ENCODE measurements at regions not wholly inside any gene's neighbourhood (a gene's known extent, or its start where the extent isn't known, plus 50 kb on each side); places are given as distances from the start of the nearest gene placed in this dataset.

DNA sequence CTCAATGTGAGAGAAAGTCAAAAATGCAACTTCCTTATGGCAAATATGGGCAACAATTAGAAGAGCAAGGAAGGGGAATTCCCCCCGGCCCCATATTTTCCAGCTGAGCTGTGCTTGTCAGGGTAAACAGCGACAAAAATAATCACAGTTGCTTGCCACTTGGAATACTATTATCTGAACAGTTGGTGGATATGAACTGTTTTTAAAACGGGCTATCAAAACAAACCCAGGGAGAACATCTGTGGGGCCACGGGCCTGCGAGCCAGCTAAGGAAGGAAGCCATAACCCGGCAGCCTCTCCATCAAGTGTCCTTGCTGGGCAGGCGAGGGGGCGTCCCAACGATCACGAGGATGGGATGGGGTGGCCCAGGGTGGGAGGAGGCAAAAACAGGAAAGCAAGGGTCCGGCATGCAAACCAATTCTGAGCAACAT lies 228.4 kb downstream of the ARHGAP12 start:
- TF ChIP-seq CTCF (IDR thresholded peaks at IDR 0.05) (no peak), EP300 (IDR thresholded peaks at IDR 0.05) (no peak)
